Left renal pelvis (tissue), 4 donors: ENCODE measurements at regions not wholly inside any gene's neighbourhood (a gene's known extent, or its start where the extent isn't known, plus 50 kb on each side); places are given as distances from the start of the nearest gene placed in this dataset.
A peak's percentile ranks its signal among the peaks of the same experiment; 100 is the strongest.
"Not testable (repeated sequence)": the region's sequence is repeated elsewhere in the genome, so short reads cannot be mapped to it uniquely, and the experiment has no call there.

Experiments
- DNase-seq, 4 donors: peaks; one replicate each; pipeline ENCODE4 v3.0.0-alpha.2; 2013; ENCODE audit warnings: low read depth in 4 of 4, low spot score in 3 of 4

- not testable (repeated sequence) for DNase-seq
These were observed 1684.4 kb downstream of the SPATA31A7 start for GRCh38 chr9:62874213-62874612.

- not testable (repeated sequence) for DNase-seq
These were observed 1685.1 kb downstream of the SPATA31A7 start for GRCh38 chr9:62874745-62875599.

- DNase-seq: not testable (repeated sequence)
These were observed 1687.7 kb downstream of the SPATA31A7 start for GRCh38 chr9:62877552-62877951.

GRCh38 chr9:62877987-62878386 lies 1688.2 kb downstream of the SPATA31A7 start:
- not testable (repeated sequence) for DNase-seq

- DNase-seq: not testable (repeated sequence)
These were observed 1690.6 kb downstream of the SPATA31A7 start for GRCh38 chr9:62880453-62880852.

GRCh38 chr9:62880971-62881370 lies 1691.1 kb downstream of the SPATA31A7 start:
- not testable (repeated sequence) for DNase-seq

- not testable (repeated sequence) for DNase-seq
These were observed 1692.0 kb downstream of the SPATA31A7 start for GRCh38 chr9:62881811-62882210.

GRCh38 chr9:62882717-62883116 lies 1692.9 kb downstream of the SPATA31A7 start:
- not testable (repeated sequence) for DNase-seq

- DNase-seq: not testable (repeated sequence)
These were observed 1706.9 kb downstream of the SPATA31A7 start for GRCh38 chr9:62896692-62897091.

- DNase-seq: peak in 3 of 4 donors; percentile 35 to 48 (median 45)
These were observed 1707.8 kb downstream of the SPATA31A7 start for GRCh38 chr9:62897411-62898225.

GRCh38 chr9:62899666-62900065 lies 1709.8 kb downstream of the SPATA31A7 start:
- not testable (repeated sequence) for DNase-seq

GRCh38 chr9:62904061-62904460 lies 1714.2 kb downstream of the SPATA31A7 start:
- not testable (repeated sequence) for DNase-seq

- DNase-seq: not testable (repeated sequence)
These were observed 1715.9 kb downstream of the SPATA31A7 start for GRCh38 chr9:62905722-62906121.

- DNase-seq: not testable (repeated sequence)
These were observed 1718.0 kb downstream of the SPATA31A7 start for GRCh38 chr9:62907866-62908265.

GRCh38 chr9:62908271-62908670 lies 1718.4 kb downstream of the SPATA31A7 start:
- DNase-seq: not testable (repeated sequence)

GRCh38 chr9:62909447-62909846 lies 1719.6 kb downstream of the SPATA31A7 start:
- DNase-seq: not testable (repeated sequence)

GRCh38 chr9:62912278-62912677 lies 1722.4 kb downstream of the SPATA31A7 start:
- not testable (repeated sequence) for DNase-seq

- not testable (repeated sequence) for DNase-seq
These were observed 1725.3 kb downstream of the SPATA31A7 start for GRCh38 chr9:62915168-62915567.

- DNase-seq: not testable (repeated sequence)
These were observed 1725.8 kb downstream of the SPATA31A7 start for GRCh38 chr9:62915661-62916060.

- not testable (repeated sequence) for DNase-seq
These were observed 1729.0 kb downstream of the SPATA31A7 start for GRCh38 chr9:62918648-62919385.
